Right lobe of liver (tissue), 4 donors: ENCODE measurements at regions not wholly inside any gene's neighbourhood (a gene's known extent, or its start where the extent isn't known, plus 50 kb on each side); places are given as distances from the start of the nearest gene placed in this dataset.

Experiments
- POLR2A ChIP-seq: fragments of 450-650 bp; IDR thresholded peaks from one replicate; pipeline ENCODE4 v1.6.1; 2017; ENCODE audit warnings: antibody characterized with exemption, mild to moderate bottlenecking
- TF ChIP-seq, protein P1 (sequence below), 4 donors: fragments of 200-600 bp in 3 of 4; fragments of 450-650 bp in 1 of 4; IDR thresholded peaks; one replicate each; pipeline versions ENCODE4 v1.5.1 to v1.8.0; 2016 to 2022; ENCODE audit warnings: antibody characterized with exemption in 4 of 4, mild to moderate bottlenecking in 2 of 4
- donor health status: DM: no; HTN: no; CAD: no.
- donor health status: DM: no; HTN: no; CAD: no.
- donor health status: DM: no; HTN: yes; CAD: no.

DNA sequence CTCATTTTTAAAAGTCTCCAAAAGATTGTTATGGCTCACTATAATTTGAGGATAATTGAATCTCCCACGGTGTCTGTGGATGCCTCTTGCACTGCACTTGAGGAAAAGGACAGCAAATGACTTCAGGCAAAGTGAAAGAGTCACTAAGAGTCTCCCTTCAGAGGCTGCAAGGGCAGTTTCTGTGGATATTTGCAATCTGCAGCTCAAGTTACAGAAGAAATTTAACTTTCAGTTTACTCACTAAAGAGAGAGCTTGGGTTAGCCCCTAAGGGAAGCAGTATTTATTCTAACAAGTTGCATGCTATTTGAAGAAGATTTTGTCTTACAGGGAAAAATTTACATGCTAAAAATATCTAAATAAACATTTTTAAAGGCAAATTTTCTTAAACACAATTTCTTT lies 912.0 kb upstream of the TENM3 start:
- TF ChIP-seq, protein P1, sequence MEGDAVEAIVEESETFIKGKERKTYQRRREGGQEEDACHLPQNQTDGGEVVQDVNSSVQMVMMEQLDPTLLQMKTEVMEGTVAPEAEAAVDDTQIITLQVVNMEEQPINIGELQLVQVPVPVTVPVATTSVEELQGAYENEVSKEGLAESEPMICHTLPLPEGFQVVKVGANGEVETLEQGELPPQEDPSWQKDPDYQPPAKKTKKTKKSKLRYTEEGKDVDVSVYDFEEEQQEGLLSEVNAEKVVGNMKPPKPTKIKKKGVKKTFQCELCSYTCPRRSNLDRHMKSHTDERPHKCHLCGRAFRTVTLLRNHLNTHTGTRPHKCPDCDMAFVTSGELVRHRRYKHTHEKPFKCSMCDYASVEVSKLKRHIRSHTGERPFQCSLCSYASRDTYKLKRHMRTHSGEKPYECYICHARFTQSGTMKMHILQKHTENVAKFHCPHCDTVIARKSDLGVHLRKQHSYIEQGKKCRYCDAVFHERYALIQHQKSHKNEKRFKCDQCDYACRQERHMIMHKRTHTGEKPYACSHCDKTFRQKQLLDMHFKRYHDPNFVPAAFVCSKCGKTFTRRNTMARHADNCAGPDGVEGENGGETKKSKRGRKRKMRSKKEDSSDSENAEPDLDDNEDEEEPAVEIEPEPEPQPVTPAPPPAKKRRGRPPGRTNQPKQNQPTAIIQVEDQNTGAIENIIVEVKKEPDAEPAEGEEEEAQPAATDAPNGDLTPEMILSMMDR (IDR thresholded peaks at IDR 0.05), result no peak
- TF ChIP-seq POLR2A, result no peak
